Ishikawa (cell line): ENCODE measurements at regions not wholly inside any gene's neighbourhood (a gene's known extent, or its start where the extent isn't known, plus 50 kb on each side); places are given as distances from the start of the nearest gene placed in this dataset.

ENCODE experiments used
- CEBPB ChIP-seq: IDR thresholded peaks from 2 replicates; pipeline ENCODE4 v1.6.1; 2012
- CREB1 ChIP-seq: IDR thresholded peaks from 2 replicates; pipeline ENCODE4 v1.6.1; 2012; ENCODE audit warnings: low read depth
- EGR1 ChIP-seq: IDR thresholded peaks from 2 replicates; pipeline ENCODE4 v1.6.1; 2012
- EP300 ChIP-seq: IDR thresholded peaks from 2 replicates; pipeline ENCODE4 v1.6.1; 2012; ENCODE audit warnings: borderline replicate concordance
- FOXM1 ChIP-seq: IDR thresholded peaks from 2 replicates; pipeline ENCODE4 v1.6.1; 2012; ENCODE audit warnings: low read depth, borderline replicate concordance
- MAX ChIP-seq: IDR thresholded peaks from 2 replicates; pipeline ENCODE4 v1.6.1; 2012
- NFIC ChIP-seq: IDR thresholded peaks from 2 replicates; pipeline ENCODE4 v1.6.1; 2012
- RAD21 ChIP-seq: IDR thresholded peaks from 2 replicates; pipeline ENCODE4 v1.6.1; 2012; ENCODE audit warnings: low read depth
- TAF1 ChIP-seq: IDR thresholded peaks from 2 replicates; pipeline ENCODE4 v1.6.1; 2012; ENCODE audit warnings: low read depth, mild to moderate bottlenecking
- YY1 ChIP-seq: IDR thresholded peaks from 2 replicates; pipeline ENCODE4 v1.6.1; 2012; ENCODE audit warnings: low read depth
- ZBTB7A ChIP-seq: IDR thresholded peaks from 2 replicates; pipeline ENCODE4 v1.6.1; 2012; ENCODE audit warnings: low read depth
- TF ChIP-seq, protein P1 (sequence below): IDR thresholded peaks from 2 replicates; pipeline ENCODE4 v1.6.1; 2012
- TF ChIP-seq, protein P2 (sequence below): IDR thresholded peaks from 2 replicates; pipeline ENCODE4 v1.6.1; 2012; ENCODE audit warnings: low read depth, mild to moderate bottlenecking

DNA sequence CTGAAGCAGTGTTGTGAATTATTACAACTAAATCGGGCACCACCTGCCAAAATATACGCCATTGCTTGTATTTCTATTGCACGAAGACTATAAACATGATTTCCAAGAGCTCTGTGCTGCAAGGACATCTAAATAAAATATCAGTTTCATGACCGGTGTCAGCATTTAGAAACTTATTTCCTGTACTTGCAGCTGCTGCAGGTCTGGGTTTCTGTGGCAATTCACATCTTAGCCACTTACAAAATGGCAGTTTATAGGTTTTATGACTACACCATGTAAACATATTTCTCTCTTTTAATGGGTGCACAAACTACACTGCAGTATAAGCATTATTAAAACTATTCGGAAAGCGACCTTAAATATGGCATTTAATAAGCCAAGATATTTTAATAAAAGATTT, 359.4 kb downstream of the VPS13C start:
- no peak for TF ChIP-seq TAF1
- no peak for TF ChIP-seq RAD21
- TF ChIP-seq EP300: no peak
- no peak for TF ChIP-seq CREB1
- TF ChIP-seq FOXM1: no peak
- no peak for TF ChIP-seq CEBPB
- no peak for TF ChIP-seq ZBTB7A
- TF ChIP-seq YY1: no peak
- TF ChIP-seq EGR1: no peak
- TF ChIP-seq, protein P1, sequence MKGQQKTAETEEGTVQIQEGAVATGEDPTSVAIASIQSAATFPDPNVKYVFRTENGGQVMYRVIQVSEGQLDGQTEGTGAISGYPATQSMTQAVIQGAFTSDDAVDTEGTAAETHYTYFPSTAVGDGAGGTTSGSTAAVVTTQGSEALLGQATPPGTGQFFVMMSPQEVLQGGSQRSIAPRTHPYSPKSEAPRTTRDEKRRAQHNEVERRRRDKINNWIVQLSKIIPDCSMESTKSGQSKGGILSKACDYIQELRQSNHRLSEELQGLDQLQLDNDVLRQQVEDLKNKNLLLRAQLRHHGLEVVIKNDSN: no peak
- TF ChIP-seq NFIC: no peak
- no peak for TF ChIP-seq MAX
- TF ChIP-seq, protein P2, sequence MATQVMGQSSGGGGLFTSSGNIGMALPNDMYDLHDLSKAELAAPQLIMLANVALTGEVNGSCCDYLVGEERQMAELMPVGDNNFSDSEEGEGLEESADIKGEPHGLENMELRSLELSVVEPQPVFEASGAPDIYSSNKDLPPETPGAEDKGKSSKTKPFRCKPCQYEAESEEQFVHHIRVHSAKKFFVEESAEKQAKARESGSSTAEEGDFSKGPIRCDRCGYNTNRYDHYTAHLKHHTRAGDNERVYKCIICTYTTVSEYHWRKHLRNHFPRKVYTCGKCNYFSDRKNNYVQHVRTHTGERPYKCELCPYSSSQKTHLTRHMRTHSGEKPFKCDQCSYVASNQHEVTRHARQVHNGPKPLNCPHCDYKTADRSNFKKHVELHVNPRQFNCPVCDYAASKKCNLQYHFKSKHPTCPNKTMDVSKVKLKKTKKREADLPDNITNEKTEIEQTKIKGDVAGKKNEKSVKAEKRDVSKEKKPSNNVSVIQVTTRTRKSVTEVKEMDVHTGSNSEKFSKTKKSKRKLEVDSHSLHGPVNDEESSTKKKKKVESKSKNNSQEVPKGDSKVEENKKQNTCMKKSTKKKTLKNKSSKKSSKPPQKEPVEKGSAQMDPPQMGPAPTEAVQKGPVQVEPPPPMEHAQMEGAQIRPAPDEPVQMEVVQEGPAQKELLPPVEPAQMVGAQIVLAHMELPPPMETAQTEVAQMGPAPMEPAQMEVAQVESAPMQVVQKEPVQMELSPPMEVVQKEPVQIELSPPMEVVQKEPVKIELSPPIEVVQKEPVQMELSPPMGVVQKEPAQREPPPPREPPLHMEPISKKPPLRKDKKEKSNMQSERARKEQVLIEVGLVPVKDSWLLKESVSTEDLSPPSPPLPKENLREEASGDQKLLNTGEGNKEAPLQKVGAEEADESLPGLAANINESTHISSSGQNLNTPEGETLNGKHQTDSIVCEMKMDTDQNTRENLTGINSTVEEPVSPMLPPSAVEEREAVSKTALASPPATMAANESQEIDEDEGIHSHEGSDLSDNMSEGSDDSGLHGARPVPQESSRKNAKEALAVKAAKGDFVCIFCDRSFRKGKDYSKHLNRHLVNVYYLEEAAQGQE: no peak
